Hippocampal formation (tissue), 2 donors: ENCODE measurements at regions not wholly inside any gene's neighbourhood (a gene's known extent, or its start where the extent isn't known, plus 50 kb on each side); places are given as distances from the start of the nearest gene placed in this dataset.
"Not testable (repeated sequence)": the region's sequence is repeated elsewhere in the genome, so short reads cannot be mapped to it uniquely, and the experiment has no call there.

Experiments used
- DNase-seq, 2 donors: peaks; one replicate each; lab custom pipeline; 2025; lab: John Stamatoyannopoulos, UW

GRCh38 chr14:92223025-92223424 lies 99.9 kb upstream of the SLC24A4 start:
- peak; percentile 8 to 30 for DNase-seq

GRCh38 chr14:92224358-92224954 lies 98.5 kb upstream of the SLC24A4 start:
- no peak for DNase-seq

GRCh38 chr14:92225731-92226130 lies 97.2 kb upstream of the SLC24A4 start:
- DNase-seq: no peak

GRCh38 chr14:92226166-92226565 lies 96.8 kb upstream of the SLC24A4 start:
- DNase-seq: not testable (repeated sequence)

- no peak for DNase-seq
Observed at GRCh38 chr14:92236243-92236900, 86.6 kb upstream of the SLC24A4 start.

GRCh38 chr14:92240658-92241057 lies 82.3 kb upstream of the SLC24A4 start:
- no peak for DNase-seq

GRCh38 chr14:92241966-92242595 lies 80.9 kb upstream of the SLC24A4 start:
- DNase-seq: no peak

GRCh38 chr14:92244805-92245204 lies 78.2 kb upstream of the SLC24A4 start:
- DNase-seq: no peak

- no peak for DNase-seq
Observed at GRCh38 chr14:92247341-92247740, 75.6 kb upstream of the SLC24A4 start.

- DNase-seq: no peak
Observed at GRCh38 chr14:92247947-92248346, 75.0 kb upstream of the SLC24A4 start.

GRCh38 chr14:92248696-92249095 lies 74.3 kb upstream of the SLC24A4 start:
- DNase-seq: no peak

GRCh38 chr14:92250366-92250765 lies 72.6 kb upstream of the SLC24A4 start:
- not testable (repeated sequence) for DNase-seq

GRCh38 chr14:92252323-92252722 lies 70.6 kb upstream of the SLC24A4 start:
- peak in 1 of 2 donors; percentile 28 for DNase-seq

GRCh38 chr14:92253381-92253894 lies 69.5 kb upstream of the SLC24A4 start:
- DNase-seq: no peak

- DNase-seq: peak; percentile 34 to 43
Observed at GRCh38 chr14:92254786-92255185, 68.2 kb upstream of the SLC24A4 start.

GRCh38 chr14:92258934-92259333 lies 64.0 kb upstream of the SLC24A4 start:
- no peak for DNase-seq

- no peak for DNase-seq
Observed at GRCh38 chr14:92259613-92260357, 63.2 kb upstream of the SLC24A4 start.

- no peak for DNase-seq
Observed at GRCh38 chr14:92263681-92264080, 59.3 kb upstream of the SLC24A4 start.

GRCh38 chr14:92264195-92264594 lies 58.8 kb upstream of the SLC24A4 start:
- DNase-seq: no peak

GRCh38 chr14:92266216-92266615 lies 56.7 kb upstream of the SLC24A4 start:
- DNase-seq: no peak
